Glutamatergic neuron (in vitro differentiated cells): ENCODE measurements at regions not wholly inside any gene's neighbourhood (a gene's known extent, or its start where the extent isn't known, plus 50 kb on each side); places are given as distances from the start of the nearest gene placed in this dataset.

Source experiments
- DNase-seq: peaks from one replicate; pipeline ENCODE4 v3.0.0; 2022
- H3K27ac Mint-ChIP-seq: one replicate; pipeline ENCODE4 v1.8.0; 2020; ENCODE audit warnings: mild to moderate bottlenecking, mixed read lengths, inconsistent platforms; ENCODE audit not compliant: unreplicated experiment
- H3K27me3 Mint-ChIP-seq: one replicate; pipeline ENCODE4 v1.8.0; 2020; ENCODE audit warnings: mild to moderate bottlenecking, moderate library complexity, mixed read lengths, inconsistent platforms; ENCODE audit not compliant: unreplicated experiment
- H3K36me3 Mint-ChIP-seq: one replicate; pipeline ENCODE4 v1.8.0; 2020; ENCODE audit warnings: mild to moderate bottlenecking, mixed read lengths, inconsistent platforms; ENCODE audit not compliant: unreplicated experiment
- H3K4me1 Mint-ChIP-seq: one replicate; pipeline ENCODE4 v1.8.0; 2020; ENCODE audit warnings: mild to moderate bottlenecking, low read depth, mixed read lengths, inconsistent platforms; ENCODE audit not compliant: unreplicated experiment
- H3K4me3 Mint-ChIP-seq: one replicate; pipeline ENCODE4 v1.8.0; 2020; ENCODE audit warnings: mild to moderate bottlenecking, mixed read lengths, inconsistent platforms; ENCODE audit not compliant: unreplicated experiment
- H3K9me3 Mint-ChIP-seq: one replicate; pipeline ENCODE4 v1.8.0; 2020; ENCODE audit warnings: mild to moderate bottlenecking, moderate library complexity, mixed read lengths, inconsistent platforms; ENCODE audit not compliant: unreplicated experiment
- TF ChIP-seq, protein P1 (sequence below): fragments of 200-600 bp; sonication (generic); IDR thresholded peaks from one replicate; pipeline ENCODE4 v1.5.0; 2021; ENCODE audit not compliant: partially characterized antibody, unreplicated experiment

DNA sequence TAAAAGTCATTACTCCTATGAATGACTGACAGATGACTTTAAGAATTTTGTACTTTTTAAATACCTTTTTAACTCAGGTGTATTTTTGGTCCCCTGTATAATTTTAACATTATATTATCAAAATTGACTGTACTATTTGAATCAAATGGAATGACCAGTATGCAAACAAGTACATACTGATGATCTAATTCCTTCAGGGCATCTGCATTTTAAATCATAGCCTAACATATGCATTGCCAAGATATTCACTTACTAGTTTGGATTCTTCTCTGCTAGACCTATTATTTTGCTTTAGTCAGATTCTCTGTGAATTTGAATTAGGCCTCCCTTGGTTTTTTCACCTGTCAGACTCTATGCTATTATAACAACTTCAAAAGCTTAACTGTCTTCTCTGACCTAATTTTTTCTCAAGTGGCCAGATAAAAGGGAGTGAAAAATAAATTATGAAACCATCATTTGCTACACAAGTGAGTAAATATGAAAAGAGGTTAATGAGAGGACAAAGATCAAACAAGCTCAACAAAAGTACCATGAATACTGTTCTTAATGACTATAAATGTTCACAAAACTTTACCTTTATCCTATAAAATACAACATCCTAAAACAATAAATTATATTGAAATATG, 1505.2 kb upstream of the CDH9 start:
- no peak overlapping the region for H3K4me3 Mint-ChIP-seq
- no peaks in the 10 kb centered on the region for H3K36me3 Mint-ChIP-seq
- no peaks in the 10 kb centered on the region for H3K27me3 Mint-ChIP-seq
- no peaks in the 10 kb centered on the region for H3K4me1 Mint-ChIP-seq
- TF ChIP-seq, protein P1, sequence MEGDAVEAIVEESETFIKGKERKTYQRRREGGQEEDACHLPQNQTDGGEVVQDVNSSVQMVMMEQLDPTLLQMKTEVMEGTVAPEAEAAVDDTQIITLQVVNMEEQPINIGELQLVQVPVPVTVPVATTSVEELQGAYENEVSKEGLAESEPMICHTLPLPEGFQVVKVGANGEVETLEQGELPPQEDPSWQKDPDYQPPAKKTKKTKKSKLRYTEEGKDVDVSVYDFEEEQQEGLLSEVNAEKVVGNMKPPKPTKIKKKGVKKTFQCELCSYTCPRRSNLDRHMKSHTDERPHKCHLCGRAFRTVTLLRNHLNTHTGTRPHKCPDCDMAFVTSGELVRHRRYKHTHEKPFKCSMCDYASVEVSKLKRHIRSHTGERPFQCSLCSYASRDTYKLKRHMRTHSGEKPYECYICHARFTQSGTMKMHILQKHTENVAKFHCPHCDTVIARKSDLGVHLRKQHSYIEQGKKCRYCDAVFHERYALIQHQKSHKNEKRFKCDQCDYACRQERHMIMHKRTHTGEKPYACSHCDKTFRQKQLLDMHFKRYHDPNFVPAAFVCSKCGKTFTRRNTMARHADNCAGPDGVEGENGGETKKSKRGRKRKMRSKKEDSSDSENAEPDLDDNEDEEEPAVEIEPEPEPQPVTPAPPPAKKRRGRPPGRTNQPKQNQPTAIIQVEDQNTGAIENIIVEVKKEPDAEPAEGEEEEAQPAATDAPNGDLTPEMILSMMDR: no peak
- no peaks in the 10 kb centered on the region for H3K9me3 Mint-ChIP-seq
- DNase-seq: no peak
- H3K27ac Mint-ChIP-seq: no peak overlapping the region

- H3K27me3 Mint-ChIP-seq: no peaks in the 10 kb centered on the region
- TF ChIP-seq, protein P1: no peak
- H3K4me3 Mint-ChIP-seq: no peak overlapping the region
- no peaks in the 10 kb centered on the region for H3K9me3 Mint-ChIP-seq
- H3K36me3 Mint-ChIP-seq: no peaks in the 10 kb centered on the region
- DNase-seq: no peak
- H3K27ac Mint-ChIP-seq: no peak overlapping the region
- no peaks in the 10 kb centered on the region for H3K4me1 Mint-ChIP-seq
Measured at GRCh38 chr5:28542987-28543386, 1504.6 kb upstream of the CDH9 start.

- H3K27ac Mint-ChIP-seq: no peak overlapping the region
- DNase-seq: no peak
- H3K9me3 Mint-ChIP-seq: peaks cover 2% of the 10 kb centered on the region
- no peaks in the 10 kb centered on the region for H3K4me1 Mint-ChIP-seq
- TF ChIP-seq, protein P1: no peak
- no peaks in the 10 kb centered on the region for H3K36me3 Mint-ChIP-seq
- no peaks in the 10 kb centered on the region for H3K27me3 Mint-ChIP-seq
- H3K4me3 Mint-ChIP-seq: no peak overlapping the region
Measured at GRCh38 chr5:28523888-28524635, 1485.7 kb upstream of the CDH9 start.

- no peaks in the 10 kb centered on the region for H3K36me3 Mint-ChIP-seq
- H3K4me1 Mint-ChIP-seq: no peaks in the 10 kb centered on the region
- no peak overlapping the region for H3K27ac Mint-ChIP-seq
Measured at GRCh38 chr5:28523416-28523815, 1485.0 kb upstream of the CDH9 start.

DNA sequence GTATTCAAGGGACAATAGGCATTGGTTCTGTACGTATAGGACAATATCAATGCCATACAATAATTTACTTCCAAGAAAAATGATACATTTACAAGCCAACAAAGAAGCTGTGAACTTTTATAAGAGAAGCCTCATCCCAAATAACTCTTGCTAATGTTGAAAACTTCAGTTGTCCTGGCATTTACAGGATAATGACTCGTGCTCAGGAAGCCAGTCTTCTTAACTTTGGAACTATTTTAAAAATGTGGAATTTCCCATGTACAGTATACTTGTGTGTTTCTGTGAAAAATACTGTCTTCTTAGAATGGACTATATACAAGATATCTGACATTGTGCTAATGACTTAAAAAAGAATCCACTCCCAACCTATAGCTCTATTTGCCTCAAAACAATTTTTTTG, 1479.3 kb upstream of the CDH9 start:
- TF ChIP-seq, protein P1: no peak
- Mint-ChIP-seq H3K27ac (no peak overlapping the region), H3K9me3 (peaks cover 2% of the 10 kb centered on the region)

More at GRCh38 chr5:28523416-28523815, 1485.0 kb upstream of the CDH9 start:
- H3K27me3 Mint-ChIP-seq: no peaks in the 10 kb centered on the region
- TF ChIP-seq, protein P1: no peak
- DNase-seq: no peak
- H3K9me3 Mint-ChIP-seq: peaks cover 2% of the 10 kb centered on the region
- no peak overlapping the region for H3K4me3 Mint-ChIP-seq

More for the DNA sequence above, 1479.3 kb upstream of the CDH9 start:
- Mint-ChIP-seq H3K4me1 (no peaks in the 10 kb centered on the region), H3K36me3 (no peaks in the 10 kb centered on the region), H3K4me3 (no peak overlapping the region), H3K27me3 (no peaks in the 10 kb centered on the region)
- no peak for DNase-seq
